HCT116 (cell line): ENCODE measurements at regions not wholly inside any gene's neighbourhood (a gene's known extent, or its start where the extent isn't known, plus 50 kb on each side); places are given as distances from the start of the nearest gene placed in this dataset.

Experiments
- ATAC-seq: fragments of 200-7000 bp; cut with Tn5 transposase; 2 replicates; pipeline ENCODE4 v1.9.1; 2020; ENCODE audit warnings: mild to moderate bottlenecking, moderate library complexity
- BruUV-seq: library from RNA; stranded (reverse); fragments of 400-500 nt; replicated peaks from 2 replicates; lab custom pipeline; 2021; lab: Mats Ljungman, UMichigan
- CTCF ChIA-PET: fragments of 300-600 bp; sonication (Branson Sonifier 250); formaldehyde crosslinking; loops from one replicate; lab custom pipeline; 2021; ENCODE audit warnings: antibody characterized with exemption; lab: Charles Lee
- POLR2A ChIA-PET: fragments of 300-600, 350-600 bp; sonication (Branson Sonifier 250); formaldehyde crosslinking; loops from one replicate; lab custom pipeline; 2021; ENCODE audit warnings: antibody characterized with exemption; lab: Charles Lee
- RAD21 ChIA-PET, 2 experiments: fragments of 300-600 bp; sonication (Branson Sonifier 250); formaldehyde crosslinking; loops; one replicate each; lab custom pipeline; 2023; ENCODE audit warnings: low total read pairs in 2 of 2; ENCODE audit not compliant: uncharacterized antibody in 2 of 2, unreplicated experiment in 2 of 2, low non-redundant PET in 1 of 2; lab: Charles Lee
- DNase-seq: peaks from one replicate; pipeline ENCODE4 v3.0.0-alpha.2; 2010; ENCODE audit warnings: low read depth, low spot score
- H2AFZ ChIP-seq: fragments of 200-600 bp; shearing (Covaris generic), sonication (generic); 2 replicates; pipeline ENCODE4 v1.6.1; 2017; ENCODE audit warnings: low read depth, mixed run types, mixed read lengths, antibody characterized with exemption, low read length; ENCODE audit not compliant: poor library complexity, severe bottlenecking
- H3K27ac ChIP-seq: 2 replicates; pipeline ENCODE4 v1.5.1; 2012; ENCODE audit warnings: low read depth, low read length
- H3K27me3 ChIP-seq: fragments of 200-600 bp; sonication (generic); 2 replicates; pipeline ENCODE4 v1.6.1; 2016; ENCODE audit warnings: mixed run types, low read length, mixed read lengths; ENCODE audit not compliant: insufficient read depth
- H3K36me3 ChIP-seq, 2 experiments: fragments of 200-500 bp in 1 of 2; fragments of 200-600 bp in 1 of 2; sonication (Bioruptor generic) in 1 of 2; sonication (generic) in 1 of 2; 2 replicates each; pipeline versions ENCODE4 v1.5.1 to v1.6.1; 2014 to 2016; ENCODE audit warnings: low read length in 2 of 2, inconsistent platforms in 1 of 2, mixed read lengths in 1 of 2, mixed run types in 1 of 2; ENCODE audit not compliant: insufficient read depth in 2 of 2, control insufficient read depth in 1 of 2
- H3K4me1 ChIP-seq, 2 experiments: fragments of 200-600 bp in 1 of 2; sonication (generic) in 1 of 2; 2 replicates each; pipeline versions ENCODE4 v1.5.1 to v1.6.1; 2012 to 2017; ENCODE audit warnings: low read length in 2 of 2, inconsistent platforms in 1 of 2, mild to moderate bottlenecking in 1 of 2, mixed read lengths in 1 of 2, mixed run types in 1 of 2, moderate library complexity in 1 of 2; ENCODE audit not compliant: insufficient read depth in 2 of 2, control insufficient read depth in 1 of 2
- H3K4me2 ChIP-seq: fragments of 200-600 bp; sonication (generic); 2 replicates; pipeline ENCODE4 v1.6.1; 2017; ENCODE audit warnings: mixed run types, low read length, mixed read lengths
- H3K4me3 ChIP-seq, 2 experiments: fragments of 200-600 bp in 1 of 2; sonication (generic) in 1 of 2; replicated peaks in 1 of 2; 2 replicates each; pipeline ENCODE4 v1.5.1; 2011 to 2016; ENCODE audit warnings: low read length in 2 of 2, control low read depth in 1 of 2, low read depth in 1 of 2, mild to moderate bottlenecking in 1 of 2, mixed read lengths in 1 of 2, mixed run types in 1 of 2
- H3K79me2 ChIP-seq: fragments of 200-600 bp; sonication (generic); 2 replicates; pipeline ENCODE4 v1.6.1; 2017; ENCODE audit warnings: mild to moderate bottlenecking, mixed run types, low read length, moderate library complexity, mixed read lengths; ENCODE audit not compliant: insufficient read depth
- H3K9ac ChIP-seq: fragments of 200-600 bp; sonication (generic); 2 replicates; pipeline ENCODE4 v1.6.1; 2016; ENCODE audit warnings: low read length, mixed read lengths
- H3K9me2 ChIP-seq: fragments of 200-600 bp; sonication (generic), shearing (Covaris generic); 2 replicates; pipeline ENCODE4 v1.6.1; 2017; ENCODE audit warnings: mixed run types, mild to moderate bottlenecking, moderate library complexity; ENCODE audit not compliant: insufficient read depth
- H3K9me3 ChIP-seq, 2 experiments: fragments of 200-500 bp in 1 of 2; fragments of 200-600 bp in 1 of 2; sonication (Bioruptor generic) in 1 of 2; sonication (generic) in 1 of 2; 2 replicates each; pipeline ENCODE4 v1.6.1; 2014 to 2017; ENCODE audit warnings: low read length in 2 of 2, mixed read lengths in 2 of 2, inconsistent platforms in 1 of 2, low read depth in 1 of 2, mild to moderate bottlenecking in 1 of 2, mixed run types in 1 of 2, moderate library complexity in 1 of 2; ENCODE audit not compliant: control insufficient read depth in 1 of 2, insufficient read depth in 1 of 2
- H4K20me1 ChIP-seq: fragments of 200-600 bp; sonication (generic), shearing (Covaris generic); 2 replicates; pipeline ENCODE4 v1.6.1; 2017; ENCODE audit warnings: mixed run types, mild to moderate bottlenecking, moderate library complexity; ENCODE audit not compliant: insufficient read depth
- CEBPB ChIP-seq: IDR thresholded peaks from 2 replicates; pipeline ENCODE4 v1.6.1; 2012; ENCODE audit warnings: low read depth
- CTCF ChIP-seq, 3 experiments: fragments of 200-600 bp in 1 of 3; sonication (generic) in 1 of 3; IDR thresholded peaks in 2 of 3; conservative IDR thresholded peaks in 1 of 3; 2 replicates each; pipeline ENCODE4 v1.5.1; 2012 to 2017; ENCODE audit warnings: low read depth in 2 of 3, low read length in 2 of 3, antibody characterized with exemption in 1 of 3, borderline replicate concordance in 1 of 3, control low read depth in 1 of 3, mild to moderate bottlenecking in 1 of 3, mixed read lengths in 1 of 3, mixed run types in 1 of 3, moderate library complexity in 1 of 3; ENCODE audit not compliant: insufficient read depth in 1 of 3
- ELF1 ChIP-seq: IDR thresholded peaks from 2 replicates; pipeline ENCODE4 v1.6.1; 2012; ENCODE audit warnings: low read depth, borderline replicate concordance
- EZH2 ChIP-seq: fragments of 200-600 bp; sonication (generic); IDR thresholded peaks from 2 replicates; pipeline ENCODE4 v1.6.1; 2017; ENCODE audit warnings: antibody characterized with exemption, mixed run types
- FOSL1 ChIP-seq: IDR thresholded peaks from 2 replicates; pipeline ENCODE4 v1.6.1; 2012; ENCODE audit warnings: low read depth
- JUND ChIP-seq: IDR thresholded peaks from 2 replicates; pipeline ENCODE4 v1.6.1; 2012
- MAX ChIP-seq: IDR thresholded peaks from 2 replicates; pipeline ENCODE4 v1.6.1; 2012
- POLR2A ChIP-seq: IDR thresholded peaks from 2 replicates; pipeline ENCODE4 v1.7.0; 2011; ENCODE audit warnings: borderline replicate concordance; ENCODE audit not compliant: insufficient read depth, insufficient read length; ENCODE audit errors: extremely low read depth
- POLR2AphosphoS5 ChIP-seq: IDR thresholded peaks from 2 replicates; pipeline ENCODE4 v1.6.1; 2011; ENCODE audit warnings: mild to moderate bottlenecking, low read depth, low read length, moderate library complexity
- SP1 ChIP-seq: IDR thresholded peaks from 2 replicates; pipeline ENCODE4 v1.6.1; 2012; ENCODE audit warnings: low read depth
- TCF7L2 ChIP-seq: IDR thresholded peaks from 2 replicates; pipeline ENCODE4 v1.7.0; 2011; ENCODE audit warnings: borderline replicate concordance, inconsistent platforms; ENCODE audit not compliant: insufficient read depth, insufficient read length; ENCODE audit errors: extremely low read depth
- ZBTB33 ChIP-seq: IDR thresholded peaks from 2 replicates; pipeline ENCODE4 v1.6.1; 2011; ENCODE audit warnings: mild to moderate bottlenecking, low read length, moderate library complexity; ENCODE audit not compliant: insufficient replicate concordance; ENCODE audit errors: extremely low read depth
- ZFX ChIP-seq: fragments of 450-650 bp; IDR thresholded peaks from 2 replicates; pipeline ENCODE4 v1.6.1; 2017
- ZNF274 ChIP-seq: fragments of 200-500 bp; sonication (Bioruptor generic); IDR thresholded peaks from 2 replicates; pipeline ENCODE4 v1.6.1; 2014; ENCODE audit warnings: mild to moderate bottlenecking, low read depth, low read length, inconsistent platforms
- intact Hi-C: fragments of 100-400 bp; cut with micrococcal nuclease; formaldehyde crosslinking; loops from 2 replicates; pipeline ENCODE4 v1.10.0; 2022
- TF ChIP-seq, protein P1 (sequence below): IDR thresholded peaks from 2 replicates; pipeline ENCODE4 v1.6.1; 2012

DNA sequence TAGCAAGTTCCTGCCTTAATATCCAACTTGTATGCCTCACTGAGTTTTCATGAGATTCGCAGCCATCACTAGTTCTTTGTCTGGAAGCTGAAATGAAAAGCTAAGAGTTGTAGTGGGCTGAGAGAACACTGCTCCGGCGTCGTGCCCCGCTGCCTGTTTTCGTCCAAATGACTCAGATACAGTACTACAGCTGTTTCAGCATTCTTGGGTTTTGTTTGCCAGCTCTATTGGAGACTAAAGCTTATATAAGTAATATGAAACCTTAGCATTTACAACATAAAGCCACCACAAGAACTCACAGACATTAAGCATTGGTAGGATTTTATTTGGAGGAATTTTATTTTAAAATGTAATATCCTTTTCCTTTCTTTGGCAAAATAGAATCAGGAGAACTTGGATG is 299.7 kb downstream of the DLEU7 start:
- TF ChIP-seq, protein P1, sequence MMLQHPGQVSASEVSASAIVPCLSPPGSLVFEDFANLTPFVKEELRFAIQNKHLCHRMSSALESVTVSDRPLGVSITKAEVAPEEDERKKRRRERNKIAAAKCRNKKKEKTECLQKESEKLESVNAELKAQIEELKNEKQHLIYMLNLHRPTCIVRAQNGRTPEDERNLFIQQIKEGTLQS: no peak
- H3K4me1 ChIP-seq: no peaks in the 10 kb centered on the region
- no peaks in the 10 kb centered on the region; a peak in 1 of 4 replicates for H3K9me3 ChIP-seq
- no peaks in the 10 kb centered on the region for H3K27me3 ChIP-seq
- no peak overlapping the region for H2AFZ ChIP-seq
- H3K9me2 ChIP-seq: no peaks in the 10 kb centered on the region
- no peak overlapping the region for H3K4me2 ChIP-seq
- H3K4me3 ChIP-seq: no peak overlapping the region
- intact Hi-C loops: no loop called here
- no peaks in the 10 kb centered on the region for H3K79me2 ChIP-seq
- ChIA-PET RAD21 (no interaction called here), CTCF (no interaction called here), POLR2A (no interaction called here)
- BruUV-seq: no TSS peak
- H3K36me3 ChIP-seq: no peaks in the 10 kb centered on the region
- no peak for DNase-seq
- no peak overlapping the region for H3K9ac ChIP-seq
- no peak overlapping the region for H3K27ac ChIP-seq
- H4K20me1 ChIP-seq: no peaks in the 10 kb centered on the region
- no peak for ATAC-seq

DNA sequence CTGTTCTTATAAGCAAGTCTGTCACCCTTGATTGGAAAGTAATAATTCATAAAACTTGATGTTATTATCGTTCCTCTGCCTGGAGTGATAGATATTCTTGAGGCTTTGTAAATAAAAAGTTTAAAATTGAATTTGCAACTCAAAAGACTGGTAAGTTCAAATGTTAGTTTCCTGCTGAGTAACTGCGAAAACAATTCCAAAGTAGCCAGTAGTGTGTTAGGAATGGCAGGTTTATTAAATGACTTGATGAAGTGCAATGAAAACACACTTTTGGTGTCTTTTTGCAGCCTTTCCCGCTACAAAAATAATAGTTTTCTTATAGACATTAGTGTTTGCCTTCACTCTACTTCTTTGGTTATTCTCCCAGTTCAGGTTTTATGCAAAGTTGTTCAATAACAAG is 299.3 kb downstream of the DLEU7 start:
- no TSS peak for BruUV-seq
- no peaks in the 10 kb centered on the region for H4K20me1 ChIP-seq
- no peaks in the 10 kb centered on the region for H3K36me3 ChIP-seq
- H3K79me2 ChIP-seq: no peaks in the 10 kb centered on the region
- no peak overlapping the region for H2AFZ ChIP-seq
- H3K27me3 ChIP-seq: no peaks in the 10 kb centered on the region
- H3K9me2 ChIP-seq: no peaks in the 10 kb centered on the region
- no peaks in the 10 kb centered on the region for H3K4me1 ChIP-seq
- no peak overlapping the region for H3K4me2 ChIP-seq
- ChIA-PET RAD21 (no interaction called here), CTCF (no interaction called here), POLR2A (no interaction called here)
- H3K27ac ChIP-seq: no peak overlapping the region
- DNase-seq: no peak
- no peak overlapping the region for H3K9ac ChIP-seq
- TF ChIP-seq TCF7L2 (no peak), MAX (no peak), POLR2AphosphoS5 (no peak), CTCF (IDR thresholded peaks at IDR 0.05 in 2 of 3, conservative IDR thresholded peaks at IDR 0.05 in 1 of 3; ENCODE audit: borderline replicate concordance in 1 of 3, insufficient read depth in 1 of 3, low read depth in 2 of 3, low read length in 2 of 3) (no peak), ELF1 (no peak), ZBTB33 (no peak), EZH2 (no peak), CEBPB (no peak), POLR2A (no peak), FOSL1 (no peak), JUND (no peak), ZNF274 (no peak), ZFX (no peak), SP1 (no peak)
- TF ChIP-seq, protein P1: no peak
- intact Hi-C loops: no loop called here
- no peaks in the 10 kb centered on the region; a peak in 1 of 4 replicates for H3K9me3 ChIP-seq
- H3K4me3 ChIP-seq: no peak overlapping the region
- no peak for ATAC-seq
